Activated CD4-positive, alpha-beta T cell treated with anti-CD3 and anti-CD28 coated beads, Interleukin-2, amount 50 U/mL, for 4 hours (primary cell): ENCODE measurements at regions not wholly inside any gene's neighbourhood (a gene's known extent, or its start where the extent isn't known, plus 50 kb on each side); places are given as distances from the start of the nearest gene placed in this dataset.
"Not testable (repeated sequence)": the region's sequence is repeated elsewhere in the genome, so short reads cannot be mapped to it uniquely, and the experiment has no call there.

Source experiments
- DNase-seq, 2 experiments: peaks; one replicate each; pipeline ENCODE4 v3.0.0-alpha.2; 2020

GRCh38 chr2:224650815-224651439 lies 65.2 kb downstream of the CCDC195 start:
- no peak for DNase-seq

- not testable (repeated sequence) for DNase-seq
Observed at GRCh38 chr2:224647684-224648083, 62.5 kb upstream of the CUL3 start.

- peak in 1 of 2 experiments; percentile 5 for DNase-seq
Observed at GRCh38 chr2:224646242-224646846, 61.2 kb upstream of the CUL3 start.

GRCh38 chr2:224645722-224646121 lies 60.6 kb upstream of the CUL3 start:
- no peak for DNase-seq

GRCh38 chr2:224640679-224641078 lies 55.5 kb upstream of the CUL3 start:
- DNase-seq = no peak

- peak; percentile 27 to 35 for DNase-seq
Observed at GRCh38 chr2:224638301-224638823, 53.2 kb upstream of the CUL3 start.
